GM23338 (cell line): ENCODE measurements at regions not wholly inside any gene's neighbourhood (a gene's known extent, or its start where the extent isn't known, plus 50 kb on each side); places are given as distances from the start of the nearest gene placed in this dataset.

Source experiments
- ATAC-seq: fragments of 200-7000 bp; cut with Tn5 transposase; 3 replicates; pipeline ENCODE4 v1.9.1; 2020
- DNase-seq: peaks from one replicate; pipeline ENCODE4 v3.0.0-alpha.2; 2015; ENCODE audit warnings: low spot score
- H2AFZ ChIP-seq: fragments of 200-600 bp; sonication (generic); 2 replicates; pipeline ENCODE4 v1.8.0; 2016; ENCODE audit warnings: antibody characterized with exemption, mild to moderate bottlenecking, moderate library complexity
- H3F3A ChIP-seq: fragments of 200-600 bp; sonication (generic); replicated peaks from 2 replicates; pipeline ENCODE4 v1.8.0; 2017; ENCODE audit warnings: antibody characterized with exemption, mixed run types, low read depth
- H3K27ac ChIP-seq: fragments of 200-600 bp; sonication (generic); 2 replicates; pipeline ENCODE4 v1.6.1; 2016; ENCODE audit warnings: low read depth
- H3K27me3 ChIP-seq: fragments of 200-600 bp; sonication (generic); 2 replicates; pipeline ENCODE4 v1.8.0; 2016; ENCODE audit warnings: mild to moderate bottlenecking, mixed run types, moderate library complexity; ENCODE audit not compliant: insufficient read depth
- H3K36me3 ChIP-seq: fragments of 200-600 bp; sonication (generic); 2 replicates; pipeline ENCODE4 v1.8.0; 2016; ENCODE audit warnings: mild to moderate bottlenecking; ENCODE audit not compliant: insufficient read depth
- H3K4me1 ChIP-seq: fragments of 200-600 bp; sonication (generic); 2 replicates; pipeline ENCODE4 v1.8.0; 2016; ENCODE audit warnings: mild to moderate bottlenecking, moderate library complexity; ENCODE audit not compliant: insufficient read depth
- H3K4me2 ChIP-seq: fragments of 200-600 bp; sonication (generic); 2 replicates; pipeline ENCODE4 v1.7.1; 2017; ENCODE audit warnings: mixed run types
- H3K4me3 ChIP-seq: fragments of 200-600 bp; sonication (generic); 2 replicates; pipeline ENCODE4 v1.6.1; 2016; ENCODE audit warnings: mixed run types
- H3K79me2 ChIP-seq: fragments of 200-600 bp; sonication (generic); replicated peaks from 2 replicates; pipeline ENCODE4 v1.8.0; 2017; ENCODE audit warnings: mild to moderate bottlenecking; ENCODE audit not compliant: insufficient read depth
- H3K9me2 ChIP-seq: fragments of 200-600 bp; sonication (generic); 2 replicates; pipeline ENCODE4 v1.8.0; 2017; ENCODE audit not compliant: insufficient read depth
- H4K20me1 ChIP-seq: fragments of 200-600 bp; sonication (generic); replicated peaks from 2 replicates; pipeline ENCODE4 v1.8.0; 2017; ENCODE audit warnings: mild to moderate bottlenecking; ENCODE audit not compliant: insufficient read depth
- H3K27ac Mint-ChIP-seq: 2 replicates; pipeline ENCODE4 v1.8.0; 2020; ENCODE audit warnings: inconsistent platforms, mild to moderate bottlenecking, moderate library complexity, mixed read lengths
- H3K27me3 Mint-ChIP-seq: 3 replicates; pipeline ENCODE4 v1.8.0; 2022; ENCODE audit warnings: low read depth, mild to moderate bottlenecking, moderate library complexity, mixed read lengths, inconsistent platforms; ENCODE audit not compliant: insufficient read depth, poor library complexity
- H3K36me3 Mint-ChIP-seq: 3 replicates; pipeline ENCODE4 v1.8.0; 2021; ENCODE audit warnings: low read depth, mild to moderate bottlenecking, inconsistent platforms, moderate library complexity, mixed read lengths
- H3K4me1 Mint-ChIP-seq: 3 replicates; pipeline ENCODE4 v1.8.0; 2020; ENCODE audit warnings: mild to moderate bottlenecking, inconsistent platforms, mixed read lengths
- H3K4me3 Mint-ChIP-seq: 3 replicates; pipeline ENCODE4 v1.8.0; 2021; ENCODE audit warnings: moderate library complexity, mild to moderate bottlenecking, inconsistent platforms, mixed read lengths
- H3K9me3 Mint-ChIP-seq: 3 replicates; pipeline ENCODE4 v1.8.0; 2020; ENCODE audit warnings: moderate library complexity, mild to moderate bottlenecking, inconsistent platforms, mixed read lengths
- CREB1 ChIP-seq: fragments of 250-450 bp; sonication (Bioruptor Pico); IDR thresholded peaks from 2 replicates; pipeline ENCODE4 v1.5.0; 2020; ENCODE audit warnings: low read depth, mild to moderate bottlenecking, moderate library complexity
- EZH2 ChIP-seq: fragments of 200-600 bp; sonication (generic); IDR thresholded peaks from one replicate; pipeline ENCODE4 v1.8.0; 2017; ENCODE audit warnings: antibody characterized with exemption, mild to moderate bottlenecking, low read depth; ENCODE audit not compliant: unreplicated experiment
- EZH2phosphoT487 ChIP-seq: fragments of 200-600 bp; sonication (generic); IDR thresholded peaks from one replicate; pipeline ENCODE4 v1.8.1; 2018; ENCODE audit warnings: antibody characterized with exemption; ENCODE audit not compliant: unreplicated experiment
- JUNB ChIP-seq: IDR thresholded peaks from one replicate; pipeline ENCODE4 v1.6.1; 2016; ENCODE audit warnings: antibody characterized with exemption; ENCODE audit not compliant: unreplicated experiment
- NANOG ChIP-seq: IDR thresholded peaks from 2 replicates; pipeline ENCODE4 v1.6.1; 2016; ENCODE audit warnings: antibody characterized with exemption, borderline replicate concordance
- STAT1 ChIP-seq: IDR thresholded peaks from one replicate; pipeline ENCODE4 v1.6.1; 2016; ENCODE audit warnings: antibody characterized with exemption; ENCODE audit not compliant: unreplicated experiment
- ZNF114 ChIP-seq: fragments of 250-450 bp; sonication (Bioruptor Pico); IDR thresholded peaks from 2 replicates; pipeline ENCODE4 v1.5.0; 2020; ENCODE audit warnings: mild to moderate bottlenecking, moderate library complexity
- TF ChIP-seq, protein P1 (sequence below), 2 experiments: fragments of 200-600 bp in 1 of 2; sonication (generic) in 1 of 2; conservative IDR thresholded peaks; 2 replicates each; pipeline versions ENCODE4 v1.5.1 to v1.6.1; 2016 to 2017; ENCODE audit warnings: antibody characterized with exemption in 2 of 2, low read depth in 2 of 2, mild to moderate bottlenecking in 2 of 2, moderate library complexity in 1 of 2
- TF ChIP-seq, protein P2 (sequence below): IDR thresholded peaks from 2 replicates; pipeline ENCODE4 v1.6.1; 2016; ENCODE audit warnings: antibody characterized with exemption

GRCh38 chr7:10731253-10731773 lies 242.4 kb upstream of the PHF14 start:
- H3K4me3 Mint-ChIP-seq: no peak overlapping the region
- no peaks in the 10 kb centered on the region for H3K27me3 ChIP-seq
- H3K4me1 ChIP-seq: no peaks in the 10 kb centered on the region
- H3K27ac Mint-ChIP-seq: no peak overlapping the region
- no peak overlapping the region for H3K4me2 ChIP-seq
- ATAC-seq (no peak), DNase-seq (no peak)
- no peak overlapping the region for H3K27ac ChIP-seq
- no peak overlapping the region for H2AFZ ChIP-seq
- no peaks in the 10 kb centered on the region for H3F3A ChIP-seq
- TF ChIP-seq ZNF114 (no peak), STAT1 (no peak)
- TF ChIP-seq, protein P1, sequence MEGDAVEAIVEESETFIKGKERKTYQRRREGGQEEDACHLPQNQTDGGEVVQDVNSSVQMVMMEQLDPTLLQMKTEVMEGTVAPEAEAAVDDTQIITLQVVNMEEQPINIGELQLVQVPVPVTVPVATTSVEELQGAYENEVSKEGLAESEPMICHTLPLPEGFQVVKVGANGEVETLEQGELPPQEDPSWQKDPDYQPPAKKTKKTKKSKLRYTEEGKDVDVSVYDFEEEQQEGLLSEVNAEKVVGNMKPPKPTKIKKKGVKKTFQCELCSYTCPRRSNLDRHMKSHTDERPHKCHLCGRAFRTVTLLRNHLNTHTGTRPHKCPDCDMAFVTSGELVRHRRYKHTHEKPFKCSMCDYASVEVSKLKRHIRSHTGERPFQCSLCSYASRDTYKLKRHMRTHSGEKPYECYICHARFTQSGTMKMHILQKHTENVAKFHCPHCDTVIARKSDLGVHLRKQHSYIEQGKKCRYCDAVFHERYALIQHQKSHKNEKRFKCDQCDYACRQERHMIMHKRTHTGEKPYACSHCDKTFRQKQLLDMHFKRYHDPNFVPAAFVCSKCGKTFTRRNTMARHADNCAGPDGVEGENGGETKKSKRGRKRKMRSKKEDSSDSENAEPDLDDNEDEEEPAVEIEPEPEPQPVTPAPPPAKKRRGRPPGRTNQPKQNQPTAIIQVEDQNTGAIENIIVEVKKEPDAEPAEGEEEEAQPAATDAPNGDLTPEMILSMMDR (conservative IDR thresholded peaks at IDR 0.05; ENCODE audit: low read depth in 2 of 2): peak in 1 of 2 experiments; percentile 30; a peak in 1 of 4 replicates
- no peaks in the 10 kb centered on the region for H3K36me3 ChIP-seq
- no peaks in the 10 kb centered on the region for H4K20me1 ChIP-seq
- peaks cover 3% of the 10 kb centered on the region; the same call in 1 of the 2 replicates for H3K9me2 ChIP-seq
- no peaks in the 10 kb centered on the region for H3K27me3 Mint-ChIP-seq
- H3K79me2 ChIP-seq: no peaks in the 10 kb centered on the region
- H3K4me3 ChIP-seq: no peak overlapping the region
- H3K36me3 Mint-ChIP-seq: no peaks in the 10 kb centered on the region
- H3K4me1 Mint-ChIP-seq: no peaks in the 10 kb centered on the region; the same call in 2 of the 3 replicates
- H3K9me3 Mint-ChIP-seq: no peaks in the 10 kb centered on the region

DNA sequence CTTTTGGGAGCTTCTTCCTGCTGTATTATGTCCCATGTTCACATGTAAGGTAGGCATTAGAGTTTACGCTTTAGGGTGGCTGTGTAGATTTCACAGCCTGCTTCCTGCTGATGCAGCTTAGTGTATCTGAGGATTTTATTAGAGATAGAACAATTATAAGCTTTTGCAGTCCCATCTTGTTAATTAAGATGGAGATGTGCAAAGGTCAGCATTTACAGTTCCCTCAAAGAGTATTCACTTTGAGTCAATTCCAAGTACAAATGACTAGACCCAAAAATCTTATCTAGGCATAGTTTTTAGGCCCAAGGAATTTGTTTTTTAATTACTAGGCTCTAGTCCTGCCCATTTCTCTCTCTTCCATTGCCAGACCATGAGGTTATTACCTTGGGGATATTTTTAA lies 239.9 kb upstream of the PHF14 start:
- H3K4me3 Mint-ChIP-seq: no peak overlapping the region
- no peaks in the 10 kb centered on the region for H4K20me1 ChIP-seq
- H2AFZ ChIP-seq: no peak overlapping the region
- no peak overlapping the region for H3K4me3 ChIP-seq
- H3K4me1 Mint-ChIP-seq: no peaks in the 10 kb centered on the region
- no peaks in the 10 kb centered on the region for H3K9me3 Mint-ChIP-seq
- no peaks in the 10 kb centered on the region for H3K4me1 ChIP-seq
- TF ChIP-seq NANOG (no peak), CREB1 (CRISPR knock-in tag) (no peak), ZNF114 (no peak)
- TF ChIP-seq, protein P1 (conservative IDR thresholded peaks at IDR 0.05; ENCODE audit: low read depth in 2 of 2): no peak
- H3K9me2 ChIP-seq: peaks cover 3% of the 10 kb centered on the region; the same call in 1 of the 2 replicates
- no peaks in the 10 kb centered on the region for H3F3A ChIP-seq
- H3K27ac Mint-ChIP-seq: no peak overlapping the region
- H3K36me3 ChIP-seq: no peaks in the 10 kb centered on the region
- H3K4me2 ChIP-seq: no peak overlapping the region
- no peaks in the 10 kb centered on the region for H3K27me3 ChIP-seq
- H3K27ac ChIP-seq: no peak overlapping the region
- no peaks in the 10 kb centered on the region for H3K27me3 Mint-ChIP-seq
- ATAC-seq (no peak), DNase-seq (no peak)
- no peaks in the 10 kb centered on the region for H3K36me3 Mint-ChIP-seq
- no peaks in the 10 kb centered on the region for H3K79me2 ChIP-seq

DNA sequence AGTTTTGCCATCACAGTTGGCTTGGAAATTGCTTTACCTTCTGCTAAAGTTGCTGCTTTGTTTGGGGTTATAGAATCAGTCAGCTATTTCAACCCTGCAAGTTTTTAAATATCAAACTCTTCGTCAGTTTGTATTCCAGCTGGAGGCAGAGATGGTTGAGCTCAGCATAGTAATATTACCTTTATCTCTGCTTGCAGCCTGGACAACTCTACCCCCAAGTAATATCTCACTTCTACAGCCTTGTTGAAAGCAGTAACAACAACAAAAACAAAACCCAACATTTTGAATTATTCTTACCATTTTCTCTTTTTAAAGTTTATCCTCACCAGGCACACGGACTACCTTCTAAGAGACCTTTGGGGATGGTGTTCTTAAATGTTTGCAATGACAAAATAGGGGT lies 239.1 kb upstream of the PHF14 start:
- no peaks in the 10 kb centered on the region for H3K36me3 ChIP-seq
- Mint-ChIP-seq H3K4me1 (no peaks in the 10 kb centered on the region), H3K9me3 (no peaks in the 10 kb centered on the region), H3K27me3 (no peaks in the 10 kb centered on the region), H3K27ac (no peak overlapping the region), H3K36me3 (no peaks in the 10 kb centered on the region), H3K4me3 (no peak overlapping the region)
- ATAC-seq (no peak), DNase-seq (no peak)
- no peak overlapping the region for H3K4me3 ChIP-seq
- H3K79me2 ChIP-seq: no peaks in the 10 kb centered on the region
- H3K27ac ChIP-seq: no peak overlapping the region
- peaks cover 3% of the 10 kb centered on the region; the same call in 1 of the 2 replicates for H3K9me2 ChIP-seq
- H2AFZ ChIP-seq: no peak overlapping the region
- H3K4me1 ChIP-seq: no peaks in the 10 kb centered on the region
- no peaks in the 10 kb centered on the region for H4K20me1 ChIP-seq
- no peaks in the 10 kb centered on the region for H3F3A ChIP-seq
- no peaks in the 10 kb centered on the region for H3K27me3 ChIP-seq
- no peak overlapping the region for H3K4me2 ChIP-seq
- TF ChIP-seq EZH2phosphoT487 (no peak), EZH2 (no peak), JUNB (no peak)
- TF ChIP-seq, protein P2, sequence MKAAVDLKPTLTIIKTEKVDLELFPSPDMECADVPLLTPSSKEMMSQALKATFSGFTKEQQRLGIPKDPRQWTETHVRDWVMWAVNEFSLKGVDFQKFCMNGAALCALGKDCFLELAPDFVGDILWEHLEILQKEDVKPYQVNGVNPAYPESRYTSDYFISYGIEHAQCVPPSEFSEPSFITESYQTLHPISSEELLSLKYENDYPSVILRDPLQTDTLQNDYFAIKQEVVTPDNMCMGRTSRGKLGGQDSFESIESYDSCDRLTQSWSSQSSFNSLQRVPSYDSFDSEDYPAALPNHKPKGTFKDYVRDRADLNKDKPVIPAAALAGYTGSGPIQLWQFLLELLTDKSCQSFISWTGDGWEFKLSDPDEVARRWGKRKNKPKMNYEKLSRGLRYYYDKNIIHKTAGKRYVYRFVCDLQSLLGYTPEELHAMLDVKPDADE: no peak
